ENCODE measurements at regions not wholly inside any gene's neighbourhood (a gene's known extent, or its start where the extent isn't known, plus 50 kb on each side); places are given as distances from the start of the nearest gene placed in this dataset.

DNA sequence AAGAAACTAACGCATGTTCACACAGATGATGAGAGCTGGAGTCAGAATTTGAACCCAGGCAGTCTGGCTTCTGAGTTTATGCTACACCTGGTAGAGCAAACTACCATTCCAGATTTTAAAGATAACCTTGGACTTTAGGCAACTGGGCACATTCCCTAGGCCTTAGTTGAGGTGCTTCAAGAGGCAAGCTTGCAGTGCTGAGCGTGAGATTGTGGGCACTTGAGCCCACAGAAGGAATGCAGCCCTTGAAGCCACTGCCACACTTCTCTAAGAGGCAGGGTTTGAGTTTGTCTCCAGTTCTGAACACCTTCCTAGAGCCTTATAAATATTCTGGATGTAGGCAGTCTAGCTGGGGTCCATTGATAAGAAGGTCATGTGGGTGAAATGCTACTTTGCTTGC lies 216.1 kb upstream of the SLC14A2 start:
- DNase-seq (ENCODE audit: low read depth) = no peak
- no peak overlapping the region for H3K4me3 ChIP-seq (ENCODE audit: control insufficient read depth, low read depth, low read length)
- TF ChIP-seq, protein P1, sequence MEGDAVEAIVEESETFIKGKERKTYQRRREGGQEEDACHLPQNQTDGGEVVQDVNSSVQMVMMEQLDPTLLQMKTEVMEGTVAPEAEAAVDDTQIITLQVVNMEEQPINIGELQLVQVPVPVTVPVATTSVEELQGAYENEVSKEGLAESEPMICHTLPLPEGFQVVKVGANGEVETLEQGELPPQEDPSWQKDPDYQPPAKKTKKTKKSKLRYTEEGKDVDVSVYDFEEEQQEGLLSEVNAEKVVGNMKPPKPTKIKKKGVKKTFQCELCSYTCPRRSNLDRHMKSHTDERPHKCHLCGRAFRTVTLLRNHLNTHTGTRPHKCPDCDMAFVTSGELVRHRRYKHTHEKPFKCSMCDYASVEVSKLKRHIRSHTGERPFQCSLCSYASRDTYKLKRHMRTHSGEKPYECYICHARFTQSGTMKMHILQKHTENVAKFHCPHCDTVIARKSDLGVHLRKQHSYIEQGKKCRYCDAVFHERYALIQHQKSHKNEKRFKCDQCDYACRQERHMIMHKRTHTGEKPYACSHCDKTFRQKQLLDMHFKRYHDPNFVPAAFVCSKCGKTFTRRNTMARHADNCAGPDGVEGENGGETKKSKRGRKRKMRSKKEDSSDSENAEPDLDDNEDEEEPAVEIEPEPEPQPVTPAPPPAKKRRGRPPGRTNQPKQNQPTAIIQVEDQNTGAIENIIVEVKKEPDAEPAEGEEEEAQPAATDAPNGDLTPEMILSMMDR (conservative IDR thresholded peaks at IDR 0.05; ENCODE audit: control insufficient read depth, insufficient read depth, low read depth, low read length) = no peak

DNA sequence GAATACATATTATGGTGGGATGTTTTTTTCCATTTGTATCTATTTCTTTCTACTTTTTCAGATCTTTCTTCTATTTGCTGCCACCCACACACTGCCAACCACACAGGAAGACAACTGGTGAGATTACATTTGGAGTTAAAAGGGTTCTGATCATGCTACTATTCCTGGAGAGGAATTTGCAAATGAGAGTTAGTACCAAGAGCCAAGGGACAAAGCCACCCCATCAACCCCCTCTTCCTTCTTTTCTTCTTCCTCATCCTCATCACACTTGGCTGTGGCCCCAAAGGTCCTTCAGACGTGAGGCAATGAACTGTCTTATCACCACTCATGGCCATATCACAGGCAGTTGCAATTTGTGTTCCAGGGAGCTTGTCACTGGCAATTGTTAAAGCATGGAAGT lies 215.6 kb upstream of the SLC14A2 start:
- no peak for DNase-seq (ENCODE audit: low read depth)
- no peak overlapping the region for H3K4me3 ChIP-seq (ENCODE audit: control insufficient read depth, low read depth, low read length)
- TF ChIP-seq, protein P1 (conservative IDR thresholded peaks at IDR 0.05; ENCODE audit: control insufficient read depth, insufficient read depth, low read depth, low read length) = no peak

DNA sequence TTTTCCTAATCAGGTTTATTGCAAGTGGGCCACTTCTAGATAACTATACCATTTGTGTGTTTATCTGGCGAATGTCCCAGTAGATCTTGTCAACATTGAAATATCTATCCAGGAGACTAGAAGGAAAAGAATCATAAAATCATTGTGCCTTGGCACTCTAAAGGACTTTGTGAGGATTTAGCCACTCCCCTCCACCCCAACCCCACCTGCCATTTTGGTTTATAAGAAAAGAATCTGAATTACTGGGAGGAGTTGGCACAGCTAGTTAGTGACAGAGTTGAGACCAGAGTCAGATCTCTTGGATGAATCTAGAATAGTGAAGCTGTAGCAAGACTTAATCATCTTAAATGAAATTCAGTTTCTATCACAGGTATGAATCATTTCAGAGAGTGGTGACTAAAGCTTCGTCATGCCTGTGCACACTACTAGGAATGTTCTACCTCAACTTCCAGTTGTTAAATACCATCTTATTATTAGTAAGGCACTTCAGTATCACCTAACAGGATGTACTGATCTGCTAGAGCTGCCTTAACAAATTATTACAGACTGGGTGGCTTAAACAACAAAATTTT lies 212.7 kb upstream of the SLC14A2 start:
- TF ChIP-seq, protein P1 (conservative IDR thresholded peaks at IDR 0.05; ENCODE audit: control insufficient read depth, insufficient read depth, low read depth, low read length) = no peak
- peak; percentile 91 for DNase-seq (ENCODE audit: low read depth)

DNA sequence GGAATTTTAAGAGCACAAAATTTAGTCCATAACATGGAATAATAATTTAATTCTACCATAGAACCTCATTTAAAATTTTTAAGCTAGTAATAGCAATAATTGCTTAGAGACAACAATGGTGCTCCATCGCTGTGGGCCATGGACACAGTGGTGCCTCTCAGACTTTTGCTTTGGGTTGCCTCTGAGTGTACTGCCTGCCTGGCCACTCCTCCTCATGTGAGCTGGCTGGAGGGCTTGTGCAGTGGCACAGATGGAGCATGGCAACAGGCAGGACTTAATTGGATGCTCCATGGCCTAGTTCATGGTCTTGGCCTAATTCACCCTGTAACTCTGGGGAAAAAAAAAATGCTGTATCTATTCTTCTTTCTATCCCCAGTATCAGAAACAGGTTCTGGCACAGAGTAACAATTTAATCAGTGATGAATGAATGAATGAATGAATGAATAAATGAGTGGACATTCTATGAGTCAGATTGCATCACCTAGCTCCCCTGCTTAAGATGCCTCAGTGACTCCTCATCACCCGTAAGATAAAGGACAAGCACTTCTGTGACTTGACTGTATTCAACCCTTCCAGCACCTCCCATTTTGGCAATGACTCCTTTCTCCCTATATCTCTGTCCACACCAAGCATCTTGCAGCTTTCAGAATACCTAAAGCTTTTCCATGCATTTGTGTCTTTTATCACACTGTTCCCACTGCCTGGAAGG lies 211.8 kb upstream of the SLC14A2 start:
- TF ChIP-seq, protein P1 (conservative IDR thresholded peaks at IDR 0.05; ENCODE audit: control insufficient read depth, insufficient read depth, low read depth, low read length) = no peak
- H3K4me3 ChIP-seq (ENCODE audit: control insufficient read depth, low read depth, low read length) = no peak overlapping the region
- DNase-seq (ENCODE audit: low read depth) = peak; percentile 42

More for the DNA sequence above, 212.7 kb upstream of the SLC14A2 start:
- H3K4me3 ChIP-seq (ENCODE audit: control insufficient read depth, low read depth, low read length) = no peak overlapping the region

DNA sequence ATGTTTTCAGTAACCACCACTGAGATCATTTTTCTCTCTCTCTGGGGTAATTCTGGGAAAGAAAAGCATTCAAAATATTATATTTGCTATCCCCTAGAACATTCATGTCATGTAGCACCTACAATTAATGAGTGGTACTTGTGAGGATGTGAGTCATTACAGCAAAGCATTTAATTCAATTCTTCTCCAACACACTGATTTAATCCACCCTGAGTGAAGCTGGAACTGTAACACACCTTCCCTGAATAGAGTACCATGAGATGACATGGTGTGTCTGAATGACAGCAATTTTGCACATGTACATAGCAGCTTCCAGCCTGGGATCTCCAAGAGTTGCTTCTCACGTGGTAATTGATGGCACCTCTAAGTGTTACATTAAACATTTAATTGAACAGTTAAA lies 207.1 kb upstream of the SLC14A2 start:
- no peak for DNase-seq (ENCODE audit: low read depth)
- TF ChIP-seq, protein P1 (conservative IDR thresholded peaks at IDR 0.05; ENCODE audit: control insufficient read depth, insufficient read depth, low read depth, low read length) = no peak
- no peak overlapping the region for H3K4me3 ChIP-seq (ENCODE audit: control insufficient read depth, low read depth, low read length)

DNA sequence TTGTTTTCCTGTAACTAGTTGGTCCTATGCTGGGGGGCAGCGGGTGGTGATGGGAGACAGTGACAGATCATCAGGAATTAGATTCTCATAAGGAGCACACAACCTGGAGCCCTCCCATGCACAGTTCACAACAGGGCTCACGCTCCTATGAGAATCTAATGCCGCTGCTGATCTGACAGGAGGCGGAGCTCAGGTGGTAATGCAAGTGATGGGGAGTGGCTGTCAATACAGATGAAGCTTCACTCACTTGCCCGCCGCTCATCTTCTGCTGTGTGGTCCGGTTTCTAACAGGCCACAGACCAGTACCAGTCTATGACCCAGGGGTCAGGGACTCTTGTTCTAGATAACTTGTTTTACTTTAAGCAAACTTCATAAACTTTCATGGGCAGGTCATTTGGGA lies 205.3 kb upstream of the SLC14A2 start:
- DNase-seq (ENCODE audit: low read depth) = no peak
- TF ChIP-seq, protein P1 (conservative IDR thresholded peaks at IDR 0.05; ENCODE audit: control insufficient read depth, insufficient read depth, low read depth, low read length) = no peak
- no peak overlapping the region for H3K4me3 ChIP-seq (ENCODE audit: control insufficient read depth, low read depth, low read length)
